ENCODE measurements at regions not wholly inside any gene's neighbourhood (a gene's known extent, or its start where the extent isn't known, plus 50 kb on each side); places are given as distances from the start of the nearest gene placed in this dataset.

DNA sequence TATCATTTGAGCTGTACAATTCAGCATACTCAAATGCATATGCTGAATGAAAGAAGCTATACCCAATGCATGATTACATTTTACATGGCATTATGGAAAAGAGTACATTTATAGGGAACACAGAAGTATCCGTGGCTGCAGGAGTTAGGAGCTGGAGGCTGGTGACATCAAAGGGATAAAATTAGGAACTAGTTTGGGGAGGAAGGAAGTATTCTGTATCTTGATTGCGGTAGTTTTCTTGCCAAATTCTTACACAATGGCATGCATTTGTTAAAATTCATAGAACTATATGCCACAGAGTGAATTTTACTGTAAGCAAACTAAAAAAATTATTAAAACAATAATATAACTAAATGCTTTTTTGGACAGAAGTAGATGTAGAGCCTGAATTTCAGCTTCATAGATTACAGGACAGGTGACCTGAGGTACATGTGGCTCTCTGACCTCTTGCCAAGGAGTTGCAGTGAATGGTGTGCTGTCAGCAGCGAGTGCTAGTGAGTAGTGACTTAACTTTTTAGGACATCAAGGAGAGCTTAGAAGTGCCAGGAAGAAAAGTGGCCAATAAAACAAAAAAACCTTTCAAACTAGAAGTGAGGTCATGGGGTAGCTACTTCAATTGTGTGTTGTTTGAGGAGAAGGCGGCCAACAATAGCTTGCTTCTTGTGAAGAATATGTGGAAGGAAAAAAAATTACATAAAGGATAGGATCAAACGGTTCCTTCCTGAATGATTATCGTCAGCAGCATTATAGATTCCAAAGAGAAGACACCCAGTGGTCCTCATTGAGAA lies 514.9 kb upstream of the CLINT1 start:
- TF ChIP-seq, protein P1, sequence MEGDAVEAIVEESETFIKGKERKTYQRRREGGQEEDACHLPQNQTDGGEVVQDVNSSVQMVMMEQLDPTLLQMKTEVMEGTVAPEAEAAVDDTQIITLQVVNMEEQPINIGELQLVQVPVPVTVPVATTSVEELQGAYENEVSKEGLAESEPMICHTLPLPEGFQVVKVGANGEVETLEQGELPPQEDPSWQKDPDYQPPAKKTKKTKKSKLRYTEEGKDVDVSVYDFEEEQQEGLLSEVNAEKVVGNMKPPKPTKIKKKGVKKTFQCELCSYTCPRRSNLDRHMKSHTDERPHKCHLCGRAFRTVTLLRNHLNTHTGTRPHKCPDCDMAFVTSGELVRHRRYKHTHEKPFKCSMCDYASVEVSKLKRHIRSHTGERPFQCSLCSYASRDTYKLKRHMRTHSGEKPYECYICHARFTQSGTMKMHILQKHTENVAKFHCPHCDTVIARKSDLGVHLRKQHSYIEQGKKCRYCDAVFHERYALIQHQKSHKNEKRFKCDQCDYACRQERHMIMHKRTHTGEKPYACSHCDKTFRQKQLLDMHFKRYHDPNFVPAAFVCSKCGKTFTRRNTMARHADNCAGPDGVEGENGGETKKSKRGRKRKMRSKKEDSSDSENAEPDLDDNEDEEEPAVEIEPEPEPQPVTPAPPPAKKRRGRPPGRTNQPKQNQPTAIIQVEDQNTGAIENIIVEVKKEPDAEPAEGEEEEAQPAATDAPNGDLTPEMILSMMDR (IDR thresholded peaks at IDR 0.05; ENCODE audit: borderline replicate concordance, extremely low read depth, low read length, poor library complexity, severe bottlenecking) = no peak
- TF ChIP-seq EZH2 (IDR thresholded peaks at IDR 0.05; ENCODE audit: borderline replicate concordance, low read depth, low read length, severe bottlenecking) = no peak
